ENCODE measurements at regions not wholly inside any gene's neighbourhood (a gene's known extent, or its start where the extent isn't known, plus 50 kb on each side); places are given as distances from the start of the nearest gene placed in this dataset.
A peak's percentile ranks its signal among the peaks of the same experiment; 100 is the strongest.

DNA sequence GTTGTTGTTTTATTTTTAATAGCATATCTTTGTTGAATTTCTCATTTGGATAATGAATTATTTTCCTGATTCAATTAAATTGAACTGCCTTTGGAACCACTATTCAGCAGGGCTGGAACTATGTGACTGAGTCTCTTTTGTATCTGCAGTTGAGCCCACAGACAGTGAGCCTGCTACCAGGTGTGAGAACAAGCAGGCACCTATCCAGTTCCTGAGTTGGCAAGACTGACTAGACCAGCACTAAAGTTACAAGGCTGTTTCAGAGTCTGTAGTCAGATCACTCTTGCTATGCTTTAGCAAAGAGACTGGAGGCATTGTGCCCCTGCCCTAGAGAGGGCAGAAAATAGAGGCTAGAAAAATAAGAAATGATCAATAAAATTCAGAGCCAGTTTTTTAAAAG, 237.3 kb upstream of the GRID2 start:
- ATAC-seq (ENCODE audit: poor library complexity) (no peak), DNase-seq (no peak)
- intact Hi-C loops (cut with DNase I), result no loop called here

DNA sequence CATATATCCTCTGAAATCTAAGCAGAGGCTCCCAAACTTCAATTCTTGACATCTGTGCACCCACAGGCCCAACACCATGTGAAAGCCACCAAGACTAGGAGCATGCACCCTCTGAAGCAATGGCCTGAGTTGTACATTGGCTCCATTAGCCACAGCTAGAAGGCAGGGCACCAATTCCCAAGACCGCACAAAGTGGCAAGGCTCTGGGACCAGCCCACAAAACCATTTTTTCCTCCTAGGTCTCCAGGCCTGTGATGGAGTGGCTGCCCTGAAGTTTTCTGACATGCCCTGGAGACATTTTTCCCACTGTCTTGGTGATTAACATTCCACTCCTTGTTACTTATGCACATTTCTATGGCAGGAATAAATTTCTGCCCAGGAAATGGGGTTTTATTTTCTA, 232.2 kb upstream of the GRID2 start:
- DNase-seq, result no peak

DNA sequence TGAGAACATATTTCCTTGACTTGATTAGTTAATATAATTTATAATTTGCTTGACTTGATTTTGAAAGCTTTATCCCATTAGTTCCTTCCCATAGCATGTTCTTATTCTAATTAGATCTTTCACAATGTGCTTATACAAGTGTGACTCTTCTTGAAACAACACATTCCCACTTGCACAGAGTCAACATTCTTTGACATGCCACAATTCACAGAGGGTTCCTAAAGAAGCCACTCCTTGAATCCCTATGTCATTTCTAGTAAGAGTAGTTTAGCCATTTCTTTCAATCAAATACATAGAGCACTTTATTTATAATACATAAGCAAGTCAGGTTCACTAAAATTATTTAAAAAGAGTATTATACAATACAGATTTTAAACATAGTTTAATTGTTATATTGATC, 228.9 kb upstream of the GRID2 start:
- ATAC-seq (ENCODE audit: poor library complexity) (no peak), DNase-seq (no peak)
- intact Hi-C loops (cut with DNase I), result no loop called here

More for the DNA sequence above, 232.2 kb upstream of the GRID2 start:
- no peak for ATAC-seq (ENCODE audit: poor library complexity)
- intact Hi-C loops (cut with DNase I), result no loop called here

DNA sequence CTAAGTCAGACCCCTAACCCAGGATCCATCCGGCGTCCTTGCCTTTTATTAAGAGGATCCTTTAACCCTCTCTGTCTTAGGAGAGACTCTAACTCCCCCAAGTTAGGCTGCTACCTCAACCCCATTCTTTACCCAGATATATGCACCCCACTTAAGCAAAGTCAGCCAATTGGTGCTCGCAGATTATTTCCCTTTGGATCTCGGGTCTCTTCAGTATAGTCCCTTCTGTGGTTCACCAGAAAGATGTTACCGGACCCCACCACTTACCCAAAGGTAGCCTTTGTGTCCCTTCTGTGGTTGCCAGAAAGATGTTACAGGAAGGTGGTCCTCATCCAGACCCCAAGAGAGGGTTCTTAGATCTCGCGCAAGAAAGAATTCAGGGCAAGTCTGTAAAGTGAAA, 212.9 kb upstream of the GRID2 start:
- intact Hi-C loops (cut with DNase I), result no loop called here
- no peak for DNase-seq
- no peak for ATAC-seq (ENCODE audit: poor library complexity)

DNA sequence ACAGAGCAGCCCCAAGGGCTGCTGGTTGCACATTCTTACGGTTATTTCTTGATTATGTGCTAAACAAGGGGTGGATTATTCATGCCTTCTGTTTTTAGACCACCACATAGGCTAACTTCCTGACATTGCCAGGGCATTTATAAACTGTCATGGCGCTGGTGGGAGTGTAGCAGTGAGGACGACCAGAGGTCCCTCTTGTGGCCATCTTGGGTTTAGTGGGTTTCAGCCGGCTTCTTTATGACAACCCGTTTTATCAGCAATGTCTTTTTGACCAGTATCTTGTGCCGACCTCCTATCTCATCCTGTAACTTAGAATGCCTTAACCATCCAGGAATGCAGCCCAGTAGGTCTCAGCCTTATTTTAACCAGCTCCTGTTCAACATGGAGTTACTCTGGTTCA, 212.4 kb upstream of the GRID2 start:
- ATAC-seq (ENCODE audit: poor library complexity), result no peak
- no peak for DNase-seq
- intact Hi-C loops (cut with DNase I), result no loop called here

DNA sequence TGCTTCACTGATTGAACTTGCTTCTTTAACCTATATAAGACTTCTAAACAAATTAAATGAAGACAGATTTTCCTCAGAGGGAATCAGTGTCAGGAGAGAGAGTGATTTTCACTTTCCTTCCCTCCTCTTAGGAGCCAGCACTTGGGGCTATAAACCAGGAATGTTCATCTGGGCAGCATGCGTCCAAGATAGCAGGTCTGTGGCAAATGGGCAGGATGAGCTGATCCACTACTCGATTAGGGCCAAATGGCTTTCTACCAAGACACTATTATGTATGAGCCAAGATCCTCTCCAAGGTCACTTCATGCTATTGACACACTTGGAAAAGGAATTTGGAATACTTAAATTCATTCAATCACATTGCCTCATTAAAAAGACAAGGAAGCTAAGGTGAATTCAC, 203.9 kb upstream of the GRID2 start:
- DNase-seq, result no peak
- ATAC-seq (ENCODE audit: poor library complexity), result no peak
- intact Hi-C loops (cut with DNase I), result no loop called here

DNA sequence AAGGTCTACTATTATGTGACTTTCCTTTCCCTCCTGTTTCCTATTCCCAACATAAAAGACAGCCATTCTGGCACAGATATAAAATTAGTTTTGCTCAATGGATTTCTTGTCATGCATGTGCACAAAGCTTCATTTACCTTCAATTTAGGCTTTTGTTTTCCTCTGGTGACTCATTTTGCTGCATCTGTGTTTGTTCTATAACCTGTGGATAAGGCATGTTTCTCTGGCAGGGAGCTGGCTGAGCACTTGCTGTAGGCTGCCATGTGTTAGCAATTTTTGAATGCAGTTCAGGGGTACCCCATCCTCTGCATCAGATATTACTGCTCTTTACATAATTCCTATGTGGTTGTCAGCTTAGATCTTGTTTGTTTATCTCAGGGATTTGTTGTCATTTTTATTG, 202.8 kb upstream of the GRID2 start:
- ATAC-seq (ENCODE audit: poor library complexity) (no peak), DNase-seq (no peak)
- intact Hi-C loops (cut with DNase I), result no loop called here

DNA sequence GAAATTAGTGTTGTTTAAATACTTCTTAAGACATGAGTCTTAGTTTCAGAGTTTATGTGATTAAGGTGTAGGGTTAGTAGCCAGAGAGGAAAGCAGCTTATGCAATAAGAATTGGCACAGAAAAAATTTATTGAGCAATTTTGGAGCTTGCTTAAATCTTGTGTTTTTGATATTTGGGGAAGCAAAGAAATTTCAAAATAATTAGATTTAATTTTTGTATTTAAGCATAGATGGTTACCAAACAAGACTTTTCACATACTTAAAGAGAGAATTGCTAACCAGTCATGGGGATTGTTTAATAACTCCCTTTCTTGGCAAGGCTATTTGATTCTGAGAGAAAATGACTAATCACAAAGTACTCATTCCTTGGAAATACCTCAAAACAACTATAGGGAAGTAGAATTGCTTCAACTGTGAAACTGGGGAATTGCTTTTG, 202.0 kb upstream of the GRID2 start:
- intact Hi-C loops (cut with DNase I), result no loop called here
- ATAC-seq (ENCODE audit: poor library complexity), result no peak

DNA sequence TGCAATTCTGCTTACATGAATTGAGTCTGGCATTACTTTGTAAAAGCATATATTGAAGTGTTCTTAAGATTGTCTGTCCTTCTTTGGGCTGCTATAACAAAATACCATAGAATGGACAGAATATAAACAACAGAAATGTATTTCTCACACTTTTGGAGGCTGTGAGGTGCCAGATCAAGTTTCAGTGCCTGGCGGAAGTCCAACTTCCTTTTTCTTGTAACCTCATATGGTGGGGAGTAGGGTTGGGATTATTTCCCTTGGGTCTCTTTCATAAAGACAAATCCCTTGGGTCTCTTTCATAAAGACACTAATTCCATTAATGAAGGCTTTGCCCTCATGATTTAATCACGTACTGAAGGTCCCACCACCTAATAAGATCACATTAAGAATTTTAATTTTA, 199.3 kb upstream of the GRID2 start:
- DNase-seq, result no peak
- no peak for ATAC-seq (ENCODE audit: poor library complexity)
- intact Hi-C loops (cut with DNase I), result no loop called here

More for the DNA sequence above, 202.0 kb upstream of the GRID2 start:
- DNase-seq, result no peak

DNA sequence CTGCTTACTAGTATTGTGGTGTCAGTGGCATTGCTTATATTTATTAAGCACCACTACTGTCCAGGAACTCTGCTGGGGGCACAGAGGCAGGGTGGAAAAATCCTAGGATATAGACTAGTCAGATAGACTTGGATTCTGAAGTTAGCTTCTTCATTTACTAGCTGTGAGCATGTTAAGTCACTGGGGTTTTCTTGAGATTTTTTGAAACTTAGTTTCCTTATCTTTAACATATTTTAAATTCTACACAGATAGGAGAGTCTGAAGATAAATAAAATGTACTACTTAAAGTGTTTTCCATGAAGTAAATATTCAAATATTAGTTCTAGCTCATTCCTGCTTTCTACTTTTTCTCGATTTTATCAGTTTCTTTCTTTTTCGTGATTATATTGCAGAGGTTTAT, 196.9 kb upstream of the GRID2 start:
- DNase-seq (no peak), ATAC-seq (ENCODE audit: poor library complexity) (no peak)
- intact Hi-C loops (cut with DNase I), result no loop called here

DNA sequence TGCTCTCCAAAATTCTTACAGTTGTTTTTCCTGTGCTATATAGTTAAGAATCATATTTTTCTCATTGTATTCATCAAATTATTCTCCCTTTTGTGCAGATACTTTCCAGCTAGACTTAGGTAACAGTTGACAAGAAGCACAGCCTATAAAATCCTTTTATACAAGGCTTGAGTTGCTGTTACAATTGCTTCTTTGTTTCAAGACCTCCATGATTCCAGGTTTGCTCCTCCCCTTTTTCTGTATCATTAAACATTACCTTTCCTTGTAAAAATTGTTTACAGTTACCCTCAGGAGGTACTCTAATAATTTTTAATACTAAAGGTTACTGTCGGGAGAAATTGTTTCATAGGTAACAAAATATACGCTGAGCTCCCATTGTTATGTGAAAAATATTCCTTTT, 192.3 kb upstream of the GRID2 start:
- intact Hi-C loops (cut with DNase I), result no loop called here
- ATAC-seq (ENCODE audit: poor library complexity), result no peak
- no peak for DNase-seq

DNA sequence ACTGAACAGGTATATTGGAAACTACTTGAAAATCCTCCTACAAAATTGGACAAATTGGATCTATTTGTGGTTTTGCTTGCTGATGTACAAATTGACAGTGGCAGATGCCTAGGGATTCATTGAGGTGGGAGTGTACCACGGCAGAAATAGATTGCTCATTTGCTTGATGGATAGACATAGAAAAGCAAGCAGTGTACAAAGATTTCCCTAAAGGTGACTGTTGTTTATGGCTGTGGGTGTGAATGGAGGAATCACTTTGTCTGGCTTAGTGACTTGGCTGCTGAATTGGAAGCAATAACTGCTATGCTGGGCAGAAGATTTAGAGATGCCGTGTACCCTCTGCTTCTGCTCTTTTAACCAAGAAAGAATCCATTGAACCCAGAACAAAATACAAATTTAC, 191.0 kb upstream of the GRID2 start:
- intact Hi-C loops (cut with DNase I), result no loop called here
- DNase-seq (no peak), ATAC-seq (ENCODE audit: poor library complexity) (no peak)

DNA sequence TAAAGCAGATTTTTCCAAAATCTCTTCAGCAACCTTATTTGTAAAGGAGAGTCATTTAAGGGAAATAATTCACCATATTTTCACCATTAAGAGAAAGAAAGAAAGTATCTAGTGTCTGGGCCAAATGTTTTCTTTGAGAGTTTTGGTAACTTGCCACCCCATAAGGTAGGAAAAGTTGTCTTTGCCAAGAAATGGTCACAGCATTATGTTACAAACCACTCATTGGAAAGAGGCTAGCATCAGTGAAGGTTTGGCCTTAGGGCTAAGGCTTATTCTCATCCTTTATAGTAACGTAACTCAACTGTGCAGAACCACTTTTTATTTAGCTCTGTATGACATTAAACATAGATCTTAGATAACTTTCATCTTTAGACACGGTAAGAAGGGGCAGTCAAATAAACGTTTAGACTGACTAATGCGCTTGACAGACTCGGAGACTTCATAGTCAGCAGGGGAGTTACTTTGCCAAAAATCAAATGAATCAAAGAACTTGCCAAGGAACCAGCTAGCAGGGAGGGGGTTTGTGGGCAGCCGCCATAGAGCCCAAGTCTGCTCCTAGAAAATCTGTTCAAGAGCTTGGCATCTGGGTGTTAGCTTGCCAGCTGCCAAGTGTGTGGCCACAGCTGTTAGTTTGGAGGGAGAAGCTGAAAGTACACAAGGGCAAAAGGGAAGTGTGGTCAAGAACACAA, 182.8 kb upstream of the GRID2 start:
- peak; percentile 41 for DNase-seq
- ATAC-seq (ENCODE audit: poor library complexity), result peak; percentile 49
- intact Hi-C loops (cut with DNase I), result no loop called here

DNA sequence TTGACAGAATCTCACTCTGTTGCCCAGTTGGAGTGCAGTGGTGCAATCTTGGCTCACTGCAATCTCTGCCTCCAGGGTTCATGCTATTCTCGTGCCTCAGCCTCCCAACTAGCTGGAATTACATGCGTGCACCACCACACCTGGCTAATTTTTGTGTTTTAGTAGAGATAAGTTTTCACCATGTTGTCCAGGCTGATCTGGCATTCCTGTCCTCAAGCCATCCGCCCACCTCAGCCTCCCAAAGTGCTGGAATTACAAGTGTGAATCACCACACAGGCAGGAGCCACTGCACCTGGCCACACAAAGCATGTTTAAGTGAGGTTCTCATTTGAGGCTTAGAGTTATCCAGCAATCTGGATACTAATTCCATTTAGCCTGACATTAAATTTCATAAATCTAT, 180.9 kb upstream of the GRID2 start:
- no peak for DNase-seq
- no peak for ATAC-seq (ENCODE audit: poor library complexity)
- intact Hi-C loops (cut with DNase I), result no loop called here

DNA sequence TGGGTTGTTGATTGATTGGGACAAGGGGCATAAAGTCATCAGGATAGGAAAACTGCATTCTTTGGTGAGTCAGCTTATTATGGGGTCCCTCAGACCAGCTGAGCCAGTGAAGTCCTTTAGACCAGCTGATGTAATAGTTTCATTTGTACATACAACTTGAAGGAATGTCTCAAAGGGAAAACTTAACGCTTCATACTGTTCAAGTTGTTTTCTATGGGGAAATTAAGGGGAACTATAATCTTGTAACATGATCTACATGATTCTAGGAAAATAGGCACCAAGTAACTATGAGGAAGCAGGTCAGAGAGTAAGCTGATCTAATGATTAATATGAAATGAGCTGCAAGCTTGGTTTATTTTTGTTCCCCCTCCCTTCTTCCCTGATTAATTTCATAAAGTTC, 175.1 kb upstream of the GRID2 start:
- no peak for DNase-seq
- intact Hi-C loops (cut with DNase I), result no loop called here
- ATAC-seq (ENCODE audit: poor library complexity), result no peak

DNA sequence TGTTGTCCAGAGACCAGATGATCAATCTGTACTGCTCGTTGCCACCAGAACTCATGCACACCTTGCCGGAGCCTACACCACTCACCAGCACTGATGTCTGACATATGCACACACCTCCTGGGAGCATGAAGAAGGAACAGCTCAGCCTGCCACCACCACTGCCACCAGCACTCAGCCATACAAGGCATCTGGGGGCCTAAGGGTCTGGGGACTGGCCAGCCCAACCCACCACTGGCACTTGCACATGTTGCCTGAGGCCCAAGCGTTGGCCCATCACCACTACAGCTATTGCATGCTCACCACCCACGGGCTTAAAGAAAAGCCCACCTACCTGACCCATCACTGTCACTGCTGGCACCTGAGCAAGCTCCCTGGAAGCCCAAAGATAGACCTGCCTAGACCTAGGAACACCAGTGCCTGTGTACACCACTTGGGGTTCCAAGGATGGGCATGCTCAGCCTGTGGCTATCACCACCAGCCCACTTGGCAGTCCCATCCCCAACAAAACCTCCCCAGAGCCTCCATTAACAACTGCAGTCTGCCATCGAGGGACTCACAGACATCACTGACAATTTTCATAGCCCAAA, 174.3 kb upstream of the GRID2 start:
- no peak for ATAC-seq (ENCODE audit: poor library complexity)
- DNase-seq, result no peak
- intact Hi-C loops (cut with DNase I), result no loop called here

DNA sequence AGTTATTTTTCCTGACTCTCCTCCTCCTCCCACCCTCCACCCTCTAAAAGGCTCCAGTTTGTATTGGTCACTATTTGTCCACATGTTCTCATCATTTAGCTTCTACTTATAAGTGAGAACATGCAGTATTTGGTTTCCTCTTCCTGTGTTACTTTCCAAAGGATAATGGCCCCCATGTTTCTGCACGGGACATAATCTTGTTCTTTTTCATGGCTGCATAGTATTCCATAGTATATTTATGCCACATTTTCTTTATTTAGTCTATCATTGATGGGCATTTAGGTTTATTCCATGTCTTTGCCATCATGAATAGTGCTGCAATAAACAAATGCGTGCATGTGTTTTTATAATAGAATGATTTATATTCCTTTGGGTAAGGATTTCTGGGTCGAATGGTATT, 167.3 kb upstream of the GRID2 start:
- no peak for ATAC-seq (ENCODE audit: poor library complexity)

DNA sequence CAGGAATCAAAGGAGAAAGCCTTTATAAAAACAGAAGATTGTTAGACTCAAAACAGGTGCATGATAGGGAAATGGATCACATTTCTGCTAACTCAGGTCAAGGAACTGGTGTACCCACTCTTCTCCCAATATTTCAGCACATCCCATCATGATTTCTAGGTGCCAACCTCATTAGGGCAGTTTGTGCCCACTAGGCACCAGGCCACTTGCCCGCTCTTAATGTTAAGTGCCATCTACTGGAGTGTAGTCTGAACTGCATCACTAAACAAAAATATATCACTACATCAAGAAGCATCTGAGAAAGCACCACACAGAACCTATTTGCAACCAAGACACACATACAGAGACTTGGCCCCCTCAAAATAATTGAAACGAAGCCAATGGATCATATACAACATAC, 140.4 kb upstream of the GRID2 start:
- intact Hi-C loops (cut with DNase I), result no loop called here
- DNase-seq, result no peak
- no peak for ATAC-seq (ENCODE audit: poor library complexity)

More for the DNA sequence above, 167.3 kb upstream of the GRID2 start:
- no peak for DNase-seq
- intact Hi-C loops (cut with DNase I), result no loop called here

DNA sequence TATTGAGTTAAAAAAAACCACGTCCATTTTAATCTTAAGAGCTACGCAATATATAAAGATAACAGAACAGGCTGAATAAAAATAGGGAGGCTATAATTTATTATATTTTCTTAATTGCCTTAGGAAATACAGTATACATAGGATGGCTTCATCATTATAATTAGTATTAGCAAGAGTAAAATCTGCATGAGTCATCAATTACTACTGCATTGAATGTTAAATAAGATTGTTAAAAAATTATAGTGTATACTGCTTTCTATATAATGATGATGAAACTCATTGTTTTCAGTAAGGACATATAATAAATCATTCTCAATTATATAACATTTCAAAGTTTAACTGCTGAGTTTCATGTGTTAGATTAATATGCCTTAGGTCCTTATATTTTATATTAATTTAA, 133.4 kb upstream of the GRID2 start:
- intact Hi-C loops (cut with DNase I), result no loop called here
- no peak for ATAC-seq (ENCODE audit: poor library complexity)
- DNase-seq, result no peak

DNA sequence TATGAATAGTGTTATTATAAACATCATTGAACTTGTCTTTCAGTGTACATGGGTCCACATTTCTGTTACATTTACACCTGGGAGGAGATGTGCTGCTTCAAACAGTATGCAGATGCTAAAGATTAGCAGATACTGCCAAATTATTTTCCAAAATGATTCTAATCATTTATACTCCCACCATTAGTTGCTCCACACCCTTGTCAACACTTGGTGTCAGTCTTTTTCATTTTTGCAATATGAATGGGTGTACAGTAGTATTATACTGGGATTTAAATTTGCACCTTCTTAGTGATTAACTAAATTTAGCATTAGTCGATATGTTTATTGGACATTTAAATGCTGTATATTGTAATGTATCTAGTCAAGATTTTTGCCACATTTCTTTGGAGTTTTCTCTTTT, 131.6 kb upstream of the GRID2 start:
- no peak for DNase-seq
- no peak for ATAC-seq (ENCODE audit: poor library complexity)
- intact Hi-C loops (cut with DNase I), result no loop called here

DNA sequence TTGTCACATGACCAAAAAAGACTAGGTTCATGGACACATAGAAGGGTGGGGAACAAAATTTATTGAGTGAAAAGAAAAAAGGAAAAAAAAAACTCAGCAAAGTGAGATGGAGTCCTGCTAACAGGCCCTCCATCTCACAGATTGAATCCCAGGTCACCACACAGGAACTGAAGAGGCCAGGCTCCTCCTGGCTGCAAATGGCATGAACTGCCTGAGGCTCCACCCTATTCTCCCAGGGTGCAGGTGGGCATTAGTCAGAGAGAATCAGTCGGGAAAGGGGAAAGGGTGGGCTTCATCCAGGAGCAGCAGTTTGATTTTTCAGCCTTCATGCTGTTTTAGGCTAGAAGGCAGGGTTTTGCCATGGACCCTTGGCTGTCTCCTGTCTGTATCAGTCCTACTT, 128.5 kb upstream of the GRID2 start:
- ATAC-seq (ENCODE audit: poor library complexity) (no peak), DNase-seq (no peak)
- intact Hi-C loops (cut with DNase I), result no loop called here

Measured in Right ventricle myocardium superior (tissue), 1 donor.